HG02884 (cell line): ENCODE measurements at regions not wholly inside any gene's neighbourhood (a gene's known extent, or its start where the extent isn't known, plus 50 kb on each side); places are given as distances from the start of the nearest gene placed in this dataset.

Experiments
- ATAC-seq: cut with Tn5 transposase; IDR thresholded peaks from one replicate; pipeline ENCODE4 v1.9.1; 2021; ENCODE audit warnings: mild to moderate bottlenecking, moderate library complexity; ENCODE audit not compliant: unreplicated experiment

DNA sequence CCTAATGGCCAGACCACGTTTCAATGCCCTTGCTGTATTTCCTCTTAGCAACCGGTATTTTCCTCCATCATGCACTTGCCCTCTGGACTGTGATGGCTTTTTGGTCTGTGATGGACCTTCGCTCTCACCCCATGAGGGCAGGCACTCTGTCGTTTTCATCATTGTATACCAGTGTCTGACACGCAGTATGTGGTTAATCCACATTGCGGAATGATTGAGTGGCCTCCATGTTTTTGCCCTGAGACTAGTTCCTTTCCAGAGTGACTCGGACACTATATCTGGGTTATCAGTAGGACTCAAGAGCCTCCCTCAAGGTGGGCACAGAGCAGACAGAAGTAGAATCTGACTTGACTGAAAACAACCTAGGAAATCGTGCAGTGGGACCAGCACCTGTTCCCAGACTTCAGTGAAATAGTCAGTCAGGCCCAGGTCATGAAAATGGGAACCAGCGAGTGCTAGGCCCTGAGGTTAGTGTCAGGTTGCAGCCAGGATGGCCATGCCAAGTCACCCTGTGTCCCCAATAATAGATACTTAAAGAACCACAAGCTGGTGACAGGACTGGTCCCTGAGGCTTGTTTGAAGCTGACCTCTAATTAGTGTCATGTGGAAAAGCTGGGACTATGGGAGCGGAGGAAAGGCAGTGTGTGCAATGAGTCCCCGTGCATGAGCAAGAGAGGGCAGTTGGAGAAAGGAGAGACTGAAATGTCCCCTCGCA is 464.7 kb downstream of the INSC start:
- no peak for ATAC-seq

DNA sequence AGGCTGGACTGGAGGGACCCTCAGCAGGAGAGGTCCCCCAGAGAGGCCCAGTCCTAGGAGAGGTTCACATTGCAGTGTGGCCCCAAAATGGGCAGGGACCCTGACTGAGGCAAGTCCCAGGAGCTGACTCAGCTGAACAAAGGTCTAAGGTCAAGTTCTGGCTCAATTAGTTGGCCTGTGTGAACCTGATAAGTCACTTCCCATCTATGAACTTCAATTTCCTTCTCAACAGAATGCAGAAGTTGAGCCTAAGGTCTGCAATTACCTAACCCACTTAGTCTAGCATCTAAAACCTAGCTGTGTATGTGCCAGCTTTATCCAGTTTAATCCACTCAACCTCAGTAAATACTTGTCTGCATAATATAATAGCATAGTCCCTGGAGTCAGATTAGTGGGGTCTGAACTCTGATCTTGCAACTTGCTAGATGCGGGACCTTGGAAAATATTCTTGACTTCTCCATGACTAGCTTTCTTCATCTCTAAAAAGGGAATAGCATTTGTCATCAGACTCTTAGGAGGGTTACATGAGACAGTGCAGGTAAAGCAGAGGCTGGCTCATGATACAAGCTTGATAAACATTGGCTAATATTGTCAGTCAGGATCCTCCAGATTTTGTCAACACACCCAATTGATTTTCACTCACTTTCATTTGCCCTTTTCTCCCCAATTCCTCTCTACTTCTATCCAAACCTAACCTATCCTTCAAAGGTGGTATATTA is 465.5 kb downstream of the INSC start:
- no peak for ATAC-seq

DNA sequence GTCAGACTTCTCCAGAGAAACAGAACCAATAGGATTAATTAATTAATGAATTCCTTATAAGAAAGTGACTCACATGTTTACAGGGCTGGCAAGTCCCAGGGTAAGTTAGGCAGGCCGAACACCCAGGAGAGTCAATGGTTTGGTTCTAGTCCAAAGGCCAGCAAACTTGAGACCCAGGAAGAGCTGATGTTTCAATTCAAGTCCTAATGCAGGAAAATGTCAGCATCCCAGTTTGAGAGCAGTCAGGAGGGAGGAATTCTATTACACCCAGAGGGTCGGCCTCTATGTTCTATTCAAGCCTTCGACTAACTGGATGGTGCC is 466.0 kb downstream of the INSC start:
- ATAC-seq, result no peak

DNA sequence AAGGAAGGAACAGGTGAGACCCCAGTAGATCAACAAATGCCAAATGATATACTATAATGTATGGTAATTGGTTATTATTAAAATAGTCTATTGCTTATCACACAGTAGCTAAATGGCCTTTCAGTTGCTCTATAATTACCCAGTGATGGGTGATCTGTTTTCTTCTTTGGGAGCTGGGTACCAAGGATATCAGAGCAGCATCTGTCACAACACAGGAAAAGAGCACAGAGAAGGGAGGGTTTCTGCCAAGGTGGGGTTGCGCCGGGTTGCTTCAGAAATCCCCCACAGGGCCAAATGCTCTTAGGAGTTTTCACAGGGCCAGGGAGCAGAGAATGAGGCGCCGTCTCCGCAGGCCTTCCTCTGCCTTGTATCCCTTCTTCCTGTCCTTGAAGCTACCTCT is 469.4 kb downstream of the INSC start:
- ATAC-seq, result no peak

DNA sequence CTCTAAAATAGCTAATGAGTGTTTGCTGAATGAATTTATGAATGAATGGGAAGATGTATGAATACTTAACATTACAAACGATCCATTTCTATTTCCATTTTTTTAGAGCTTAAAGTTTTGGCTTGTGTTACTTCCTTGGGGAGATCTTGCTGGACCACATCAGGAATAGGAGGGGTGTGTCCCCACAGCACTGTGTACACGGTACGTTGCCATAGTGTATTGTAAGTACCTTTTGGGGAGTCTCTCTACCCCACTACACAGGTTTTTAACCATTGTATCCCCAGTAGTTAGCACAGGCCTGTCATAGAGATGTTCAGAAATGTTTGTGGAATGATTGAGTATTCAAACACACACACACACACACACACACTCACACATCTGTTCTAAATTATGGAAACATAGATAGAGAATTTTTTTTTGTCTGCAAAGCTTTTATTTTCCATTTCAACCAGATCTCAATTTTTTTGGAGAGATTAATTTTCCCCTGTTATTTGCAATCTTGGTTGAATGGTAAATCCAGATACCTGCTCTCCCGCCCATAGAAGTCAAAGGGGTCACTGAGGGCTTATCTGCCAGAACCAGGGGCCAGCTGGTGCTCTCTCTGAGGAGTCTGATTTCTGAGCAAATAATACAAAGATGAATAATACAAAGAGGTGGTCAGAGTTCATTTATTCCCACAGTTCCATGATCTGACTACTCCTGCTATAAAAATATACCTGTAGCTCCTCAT is 471.0 kb downstream of the INSC start:
- no peak for ATAC-seq

DNA sequence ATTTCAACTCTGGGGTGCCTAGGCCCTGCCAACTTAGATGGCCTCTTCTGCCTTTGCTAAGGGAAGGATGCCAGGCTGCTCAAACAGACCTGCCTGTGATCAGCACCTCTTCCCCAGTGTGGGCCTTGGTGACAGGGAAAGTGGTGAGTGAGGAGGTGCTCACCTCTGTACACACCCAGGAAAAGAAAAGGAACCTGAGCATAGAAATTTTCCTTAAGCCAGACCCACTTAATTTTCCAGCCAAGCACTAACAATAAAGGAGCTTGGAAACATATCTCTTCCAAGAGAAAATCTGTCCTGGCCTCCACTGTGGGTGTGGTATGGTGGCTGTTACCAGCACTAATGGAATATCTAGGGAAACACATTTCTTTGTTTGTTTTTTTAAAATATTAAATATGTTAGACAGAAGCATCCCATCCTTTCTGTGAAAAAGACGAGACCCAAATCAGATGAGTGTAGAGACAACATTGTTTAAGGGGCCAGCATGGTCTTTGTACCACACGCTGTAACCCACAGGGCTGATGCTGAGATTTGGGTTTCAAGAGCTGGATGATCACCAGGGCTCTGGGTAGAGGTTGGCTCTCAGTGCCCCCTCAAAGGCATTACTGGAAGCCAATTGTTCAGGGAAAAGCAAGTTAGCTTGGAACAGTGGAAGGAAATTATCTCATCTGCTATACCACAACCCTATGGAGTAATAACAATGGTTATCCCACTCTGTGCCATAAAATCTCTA is 472.2 kb downstream of the INSC start:
- ATAC-seq, result no peak

DNA sequence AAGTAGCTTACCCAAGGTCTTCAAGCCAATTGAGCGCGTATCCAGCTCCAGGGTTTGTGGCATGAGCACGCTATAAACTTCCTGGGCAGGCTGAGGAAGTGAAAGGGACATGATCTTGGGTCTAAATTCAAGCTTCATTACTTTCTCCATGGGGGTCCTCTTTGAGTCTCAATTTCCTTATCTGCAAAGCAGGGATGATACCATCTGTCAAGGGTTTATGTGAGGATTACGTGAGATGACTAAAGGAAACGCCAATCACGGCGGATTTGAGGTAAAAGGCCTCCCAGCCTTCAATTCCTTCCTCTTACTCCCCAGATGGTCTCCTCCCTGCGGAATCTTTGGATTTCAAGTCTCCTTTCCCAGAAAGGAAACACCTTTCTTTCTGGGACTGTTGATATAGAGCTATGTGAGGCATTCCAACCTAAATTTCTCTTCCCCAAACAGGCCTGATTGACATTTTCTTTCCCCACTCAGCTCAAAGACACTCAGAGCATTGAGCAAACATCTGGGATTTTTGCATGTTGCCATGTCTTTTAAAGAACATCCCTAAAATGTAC is 474.4 kb downstream of the INSC start:
- no peak for ATAC-seq

DNA sequence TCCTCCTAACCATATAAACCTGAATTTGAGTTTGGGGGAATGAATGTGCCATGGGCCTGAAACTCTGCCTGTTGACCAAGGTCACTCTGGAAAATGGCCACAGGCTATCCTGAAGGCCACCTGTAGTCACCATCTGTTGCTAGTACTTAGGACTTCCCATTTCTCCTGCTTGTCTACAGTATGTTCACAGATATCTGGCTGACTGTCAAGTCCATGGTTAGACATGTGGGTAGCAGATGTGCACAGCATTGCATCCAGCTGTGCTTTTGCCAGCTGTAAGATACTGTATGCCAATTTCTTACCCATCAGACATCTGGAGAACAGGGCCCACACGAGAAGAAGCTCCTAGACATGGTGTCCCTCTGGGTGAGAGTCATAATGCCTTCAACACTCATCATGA is 475.4 kb downstream of the INSC start:
- no peak for ATAC-seq

DNA sequence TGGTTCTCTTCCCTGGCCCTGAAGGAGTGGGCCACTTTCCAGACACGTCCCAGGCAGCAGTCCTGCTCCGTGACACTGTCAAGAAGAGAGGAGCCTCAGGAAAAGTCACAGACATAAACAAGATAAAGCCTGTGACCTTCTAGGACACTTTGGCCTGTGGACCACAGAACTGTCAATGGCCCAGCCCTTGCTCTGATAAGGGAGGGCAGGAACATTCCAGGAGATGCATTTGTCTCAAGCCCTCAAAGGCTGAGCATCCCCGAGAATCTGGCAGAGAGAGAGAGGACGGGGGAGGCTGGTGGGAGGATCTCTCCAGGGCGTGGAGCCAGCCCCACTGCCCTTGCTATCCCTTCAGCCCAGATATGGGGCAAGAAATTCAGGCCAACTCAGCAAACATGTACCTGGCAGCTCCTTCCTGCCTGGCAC is 476.4 kb downstream of the INSC start:
- ATAC-seq, result no peak

DNA sequence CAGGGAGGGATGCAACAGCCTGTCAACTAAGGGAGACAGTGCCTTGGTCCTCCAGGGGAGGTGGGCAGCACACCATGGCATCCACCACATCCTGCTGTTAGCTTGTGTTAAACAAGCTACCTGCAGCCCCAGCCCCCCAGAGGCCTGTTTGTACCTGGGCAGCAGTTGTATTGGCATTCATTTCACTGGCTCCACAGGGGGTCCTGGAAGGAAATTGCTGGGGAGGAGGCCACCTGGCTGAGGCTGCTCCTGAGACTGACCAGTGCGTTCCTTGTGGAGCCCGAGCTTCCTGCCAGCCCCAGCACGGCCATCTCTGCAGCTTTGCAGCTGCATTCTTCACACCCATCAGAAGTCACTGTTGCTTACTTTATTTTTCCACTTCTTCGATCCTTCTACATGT is 479.9 kb downstream of the INSC start:
- no peak for ATAC-seq

DNA sequence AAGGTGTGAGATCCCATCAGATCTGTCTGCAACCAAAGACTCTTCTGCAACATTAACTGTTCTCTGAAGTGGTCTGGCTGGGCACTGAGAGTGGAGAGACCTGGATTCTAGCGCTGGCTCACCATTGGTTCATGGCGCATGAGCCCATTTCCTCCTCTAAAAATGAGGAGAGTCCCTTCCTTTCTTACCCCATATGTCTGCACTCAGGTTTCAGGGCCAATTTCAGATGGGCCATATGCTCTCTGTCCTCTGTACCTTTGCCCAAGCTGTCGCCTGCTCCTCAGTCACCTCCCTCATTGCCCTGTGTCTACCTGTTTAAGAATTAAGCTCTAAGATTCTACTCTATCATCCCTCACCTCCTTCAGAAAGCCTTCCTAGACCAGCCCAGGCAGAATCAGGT is 484.7 kb downstream of the INSC start:
- ATAC-seq, result no peak

DNA sequence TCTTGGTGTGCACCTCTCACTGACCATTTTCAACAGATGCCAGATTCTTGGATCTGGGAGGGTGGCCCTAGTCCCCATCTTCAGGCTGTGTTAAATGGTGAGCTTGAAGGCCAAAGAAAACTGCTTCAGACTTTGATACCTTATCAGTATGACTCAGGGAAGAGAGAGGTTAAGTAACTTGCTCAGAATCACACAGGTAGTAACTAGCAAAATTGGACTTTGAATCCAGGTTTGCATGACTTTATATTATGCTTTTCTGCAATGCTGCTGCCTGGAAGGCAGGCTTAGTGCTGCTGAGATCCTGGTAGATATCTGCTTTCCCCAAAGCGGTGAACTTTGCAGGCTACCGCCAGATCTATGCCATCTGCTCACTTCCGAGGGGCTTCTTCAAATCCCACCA is 487.3 kb downstream of the INSC start:
- ATAC-seq, result no peak

DNA sequence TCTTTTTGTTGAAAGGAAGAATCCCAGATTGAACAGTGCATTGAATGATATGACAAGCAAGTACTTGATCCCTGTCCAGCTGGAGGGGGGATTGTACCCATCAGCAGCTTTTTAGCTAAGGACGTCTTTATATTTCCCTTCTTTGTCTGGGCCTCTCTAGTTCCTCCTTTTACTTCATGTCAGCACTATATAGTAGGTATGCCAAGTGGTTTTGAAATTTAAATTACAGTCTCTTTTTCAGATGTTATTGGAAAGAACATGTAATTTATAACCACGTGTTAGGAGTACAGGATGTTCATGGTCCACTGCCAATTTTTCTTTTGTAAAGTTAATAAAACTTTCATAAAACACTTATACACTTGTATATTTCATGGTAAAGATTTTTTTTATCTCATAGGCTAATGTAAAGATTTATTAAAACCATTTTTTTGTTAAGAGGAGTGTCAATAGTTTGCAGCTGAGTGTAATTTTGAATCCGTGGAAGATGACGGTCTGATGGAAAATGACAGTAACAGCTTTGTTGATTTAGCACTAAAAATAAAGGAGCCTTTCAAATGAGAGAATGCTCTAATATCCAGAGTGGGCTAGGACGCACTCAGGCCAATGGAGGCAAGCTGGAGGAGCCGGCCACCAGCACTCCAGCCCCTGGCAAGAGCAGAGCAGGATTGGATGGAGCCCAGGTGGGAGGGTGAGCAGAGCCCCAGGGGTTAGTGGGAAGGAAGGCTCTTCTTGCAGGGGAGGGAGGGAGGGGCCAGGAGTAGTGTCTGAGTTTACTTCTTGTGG is 488.3 kb downstream of the INSC start:
- no peak for ATAC-seq

DNA sequence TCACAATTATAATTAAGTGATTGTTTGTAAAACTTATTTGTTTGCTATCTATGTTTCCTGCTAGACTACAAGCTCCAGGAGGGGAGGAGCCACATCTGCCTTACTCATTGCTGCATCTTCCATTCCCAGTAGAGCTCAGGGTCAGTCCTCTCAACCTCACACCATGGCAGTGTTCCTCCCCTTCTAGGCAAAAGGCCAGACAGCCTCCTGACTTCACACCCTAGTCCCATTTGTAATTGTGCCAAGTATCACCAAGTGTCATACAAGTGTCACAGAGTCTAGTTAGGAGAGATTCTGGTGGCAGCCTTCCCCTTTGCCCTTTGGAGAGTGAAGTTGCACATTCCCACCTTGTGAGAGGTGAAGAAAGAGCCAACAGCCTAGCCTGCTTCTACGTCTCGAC is 490.4 kb downstream of the INSC start:
- ATAC-seq, result no peak

DNA sequence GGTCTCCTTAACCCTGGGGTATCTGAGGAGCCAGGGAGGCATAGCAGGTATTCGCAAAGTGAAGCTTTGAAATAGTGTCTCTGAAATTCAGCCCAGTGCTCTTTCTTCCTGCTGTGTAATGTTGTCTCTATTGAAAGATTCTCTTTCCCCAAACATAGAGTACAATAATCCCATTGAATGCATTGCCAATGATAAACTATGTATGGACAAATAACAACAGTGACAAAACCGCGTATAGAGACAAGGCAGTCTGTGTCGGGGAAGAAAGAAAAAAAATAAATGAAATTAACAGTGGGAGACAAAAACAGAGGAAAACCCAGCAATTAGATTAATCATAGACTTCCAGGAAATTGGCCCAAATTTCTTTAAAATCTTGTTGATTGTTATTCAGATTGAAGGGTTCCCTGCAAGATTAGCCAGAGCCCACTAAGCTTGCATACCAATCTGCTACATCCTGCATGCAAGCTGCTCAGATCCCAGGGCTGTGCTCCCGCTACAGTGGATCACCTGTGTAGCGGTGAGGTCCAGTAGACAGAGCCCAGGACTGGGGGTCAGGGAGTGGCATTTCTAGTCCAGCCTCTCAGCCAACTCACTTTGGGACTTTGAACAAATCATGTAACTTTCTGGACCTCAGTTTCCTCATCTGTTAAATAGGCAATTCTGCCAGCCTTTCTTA is 492.8 kb downstream of the INSC start:
- ATAC-seq, result no peak

DNA sequence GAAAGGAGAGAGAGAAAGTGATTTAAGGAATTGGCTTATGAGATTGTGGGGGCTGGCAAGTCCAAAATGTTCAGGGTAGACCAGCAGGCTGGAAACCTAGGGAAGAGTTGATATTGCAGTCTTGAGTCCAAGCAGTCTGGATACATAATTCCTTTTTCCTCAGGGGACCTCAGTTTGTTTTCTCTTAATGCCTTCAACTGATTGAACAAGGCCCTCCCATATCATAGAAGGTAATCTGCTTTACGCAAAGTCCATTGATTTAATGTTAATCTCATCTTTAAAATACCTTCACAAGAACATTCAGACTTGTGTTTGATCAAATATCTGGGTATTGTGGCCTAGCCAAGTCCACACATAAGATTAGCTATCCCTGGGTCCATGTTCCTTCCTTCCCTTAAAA is 494.7 kb downstream of the INSC start:
- ATAC-seq, result no peak

DNA sequence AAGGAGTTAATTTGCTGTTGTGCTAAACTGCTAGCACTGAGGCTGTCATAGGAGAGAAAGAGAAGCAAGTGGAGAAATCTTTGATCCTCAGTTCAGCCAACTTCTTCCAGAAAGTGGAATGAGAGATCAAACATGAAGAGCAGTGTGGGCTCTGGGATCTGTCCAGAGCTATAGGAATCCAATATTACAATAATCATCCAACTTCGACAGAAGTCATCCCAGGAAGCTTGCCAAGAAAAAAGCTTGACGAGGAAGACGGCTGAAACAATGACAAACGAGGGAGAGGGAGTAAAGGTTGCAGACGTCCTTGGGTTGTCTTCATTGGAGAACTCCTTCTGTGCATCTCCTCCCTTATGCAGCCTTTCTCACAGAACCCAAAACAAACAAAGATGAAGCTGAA is 496.2 kb downstream of the INSC start:
- ATAC-seq, result no peak

DNA sequence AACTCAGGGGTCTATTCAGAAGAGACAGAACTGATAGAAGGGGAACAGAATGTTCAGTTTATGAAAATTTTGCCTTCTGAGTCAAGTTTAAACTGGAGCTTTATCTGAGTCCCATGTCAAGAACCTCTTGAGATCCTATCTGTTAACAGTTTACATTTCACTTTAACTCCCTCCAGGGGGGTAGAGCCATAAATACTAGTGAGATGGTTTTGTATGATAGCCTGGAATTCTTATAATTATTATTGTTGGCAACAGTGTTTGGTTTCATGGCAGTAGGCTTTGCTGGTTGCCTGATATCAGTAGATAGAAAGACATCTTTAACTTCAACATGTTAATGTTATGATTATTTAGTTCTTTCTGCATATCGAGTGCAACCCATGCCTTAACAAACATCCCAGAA is 498.5 kb downstream of the INSC start:
- no peak for ATAC-seq

DNA sequence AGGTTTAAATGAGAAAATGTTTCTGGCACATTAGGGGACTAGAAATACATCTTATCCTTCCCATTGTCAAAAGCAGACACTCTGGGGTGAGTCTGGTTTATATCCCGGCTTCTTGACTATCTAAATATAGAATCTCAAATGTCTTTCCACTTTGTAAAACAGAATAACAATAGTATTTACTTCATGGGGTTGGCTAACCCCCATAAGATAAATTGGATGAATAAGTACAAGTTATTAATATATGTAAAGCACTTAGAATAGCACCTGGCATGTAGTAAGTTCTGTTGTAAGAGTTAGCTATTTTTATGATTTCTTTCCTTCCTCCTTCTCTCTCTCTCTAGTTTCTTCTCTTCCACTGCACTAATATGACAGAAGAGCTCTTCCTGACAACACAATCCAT is 499.1 kb downstream of the INSC start:
- ATAC-seq, result no peak
